Fibroblast of villous mesenchyme (primary cell): ENCODE measurements at regions not wholly inside any gene's neighbourhood (a gene's known extent, or its start where the extent isn't known, plus 50 kb on each side); places are given as distances from the start of the nearest gene placed in this dataset.

ENCODE experiments used
- DNase-seq: peaks from one replicate; pipeline ENCODE4 v3.0.0-alpha.2; 2010; ENCODE audit warnings: low read depth
- H3K4me3 ChIP-seq: 2 replicates; pipeline ENCODE4 v1.5.1; 2011; ENCODE audit warnings: low read depth, mild to moderate bottlenecking, low read length
- TF ChIP-seq, protein P1 (sequence below): IDR thresholded peaks from 2 replicates; pipeline ENCODE4 v1.5.1; 2012; ENCODE audit warnings: low read depth, mild to moderate bottlenecking, low read length; ENCODE audit not compliant: insufficient read depth

GRCh38 chr17:77734371-77735080, 224.0 kb upstream of the TNRC6C start:
- peak; percentile 37 for DNase-seq
- no peak overlapping the region for H3K4me3 ChIP-seq
- TF ChIP-seq, protein P1, sequence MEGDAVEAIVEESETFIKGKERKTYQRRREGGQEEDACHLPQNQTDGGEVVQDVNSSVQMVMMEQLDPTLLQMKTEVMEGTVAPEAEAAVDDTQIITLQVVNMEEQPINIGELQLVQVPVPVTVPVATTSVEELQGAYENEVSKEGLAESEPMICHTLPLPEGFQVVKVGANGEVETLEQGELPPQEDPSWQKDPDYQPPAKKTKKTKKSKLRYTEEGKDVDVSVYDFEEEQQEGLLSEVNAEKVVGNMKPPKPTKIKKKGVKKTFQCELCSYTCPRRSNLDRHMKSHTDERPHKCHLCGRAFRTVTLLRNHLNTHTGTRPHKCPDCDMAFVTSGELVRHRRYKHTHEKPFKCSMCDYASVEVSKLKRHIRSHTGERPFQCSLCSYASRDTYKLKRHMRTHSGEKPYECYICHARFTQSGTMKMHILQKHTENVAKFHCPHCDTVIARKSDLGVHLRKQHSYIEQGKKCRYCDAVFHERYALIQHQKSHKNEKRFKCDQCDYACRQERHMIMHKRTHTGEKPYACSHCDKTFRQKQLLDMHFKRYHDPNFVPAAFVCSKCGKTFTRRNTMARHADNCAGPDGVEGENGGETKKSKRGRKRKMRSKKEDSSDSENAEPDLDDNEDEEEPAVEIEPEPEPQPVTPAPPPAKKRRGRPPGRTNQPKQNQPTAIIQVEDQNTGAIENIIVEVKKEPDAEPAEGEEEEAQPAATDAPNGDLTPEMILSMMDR: no peak

DNA sequence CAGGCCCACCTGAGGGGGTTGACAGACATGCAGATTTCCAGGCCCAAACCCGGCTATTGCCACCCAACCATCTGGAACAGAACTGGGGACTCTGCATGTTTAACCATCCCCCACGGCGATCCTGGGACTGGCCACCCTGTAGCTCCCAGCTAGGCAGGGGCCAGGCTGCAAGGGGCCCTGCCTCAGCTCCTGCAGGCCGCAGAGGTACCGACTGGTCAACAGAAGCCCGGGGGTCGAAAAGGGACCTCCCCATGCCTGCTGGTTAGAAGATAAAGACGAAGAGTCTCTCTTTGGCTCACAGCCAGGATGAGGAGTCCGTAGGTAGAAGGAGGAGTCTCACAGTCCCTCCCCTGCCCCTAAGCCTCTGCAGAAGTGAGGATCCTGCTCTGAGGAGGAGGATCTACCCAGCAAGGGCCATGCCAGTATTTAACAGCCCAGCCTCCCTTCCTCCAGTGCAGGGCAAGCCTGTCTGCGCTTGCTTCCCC, 223.4 kb upstream of the TNRC6C start:
- no peak for DNase-seq
- H3K4me3 ChIP-seq: no peak overlapping the region
- TF ChIP-seq, protein P1: no peak

DNA sequence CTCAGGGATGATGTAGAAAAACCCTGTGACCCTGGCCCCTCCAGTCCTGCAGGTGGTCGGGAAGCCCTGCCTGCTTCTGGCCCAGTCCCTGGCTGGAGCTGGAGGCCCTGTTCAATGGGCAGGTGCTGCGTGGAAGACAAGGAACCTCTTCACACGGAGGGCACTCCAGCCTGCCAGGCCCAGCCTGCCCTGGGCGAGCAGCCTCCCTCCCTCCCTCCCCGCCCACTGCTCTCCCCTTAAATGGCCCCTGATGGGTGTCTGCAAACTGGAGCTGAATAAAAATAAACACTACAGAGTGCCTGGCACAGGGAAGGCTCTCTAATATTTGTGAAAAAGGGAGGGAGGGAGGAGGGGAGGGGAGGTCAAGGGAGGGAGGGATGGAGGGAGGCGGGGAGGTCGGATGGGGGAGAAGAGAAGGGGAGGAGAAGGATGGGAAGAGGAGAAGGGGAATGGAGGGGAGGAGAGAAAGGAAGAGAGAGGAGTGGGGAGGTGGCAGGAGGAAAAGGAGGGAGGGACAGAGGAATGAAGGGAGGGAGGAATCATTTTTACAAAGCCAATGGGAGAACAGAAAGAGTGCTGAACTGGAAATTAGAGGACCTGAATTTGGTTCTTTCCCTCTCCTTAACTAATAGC, 222.8 kb upstream of the TNRC6C start:
- no peak overlapping the region for H3K4me3 ChIP-seq
- TF ChIP-seq, protein P1: no peak
- no peak for DNase-seq

DNA sequence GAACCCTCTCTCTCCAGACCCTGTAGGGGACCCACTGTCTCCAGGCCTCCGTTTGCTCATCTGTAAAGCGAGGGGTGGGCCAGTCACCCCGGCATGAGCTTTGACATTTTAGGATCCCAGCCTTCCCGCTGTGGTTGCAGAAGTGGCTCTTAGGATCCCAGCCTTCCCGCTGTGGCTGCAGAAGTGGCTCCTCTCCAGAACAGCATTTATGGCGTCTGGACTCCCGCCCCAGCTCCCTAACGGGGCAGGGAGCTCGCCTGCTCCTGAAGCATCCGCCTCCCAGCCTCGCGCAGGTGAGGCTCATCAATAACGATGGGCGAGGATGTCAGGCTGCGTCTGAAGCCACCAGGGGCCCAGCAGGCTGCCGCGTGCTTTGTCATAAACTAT, 222.3 kb upstream of the TNRC6C start:
- no peak overlapping the region for H3K4me3 ChIP-seq
- TF ChIP-seq, protein P1: no peak
- no peak for DNase-seq

DNA sequence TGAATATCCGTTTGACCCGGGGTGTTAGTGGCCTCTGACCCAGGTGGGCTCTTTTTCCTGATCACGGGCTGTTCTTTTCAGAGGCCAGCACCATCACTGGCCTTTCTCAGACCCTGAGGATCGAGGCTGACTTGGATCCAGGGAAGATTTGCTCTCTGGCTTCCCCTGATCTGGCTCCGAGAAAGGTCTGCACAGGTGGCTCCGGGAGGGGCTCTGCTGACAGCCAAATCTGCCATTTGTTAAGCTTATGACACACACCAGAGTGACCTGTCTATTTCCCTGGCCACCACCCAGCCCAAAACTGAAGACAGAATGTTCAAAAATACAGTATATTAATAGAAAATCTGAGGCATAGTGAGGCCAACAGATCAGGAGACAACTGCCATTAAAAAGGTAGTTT, 221.8 kb upstream of the TNRC6C start:
- H3K4me3 ChIP-seq: no peak overlapping the region
- TF ChIP-seq, protein P1: no peak
- DNase-seq: no peak

DNA sequence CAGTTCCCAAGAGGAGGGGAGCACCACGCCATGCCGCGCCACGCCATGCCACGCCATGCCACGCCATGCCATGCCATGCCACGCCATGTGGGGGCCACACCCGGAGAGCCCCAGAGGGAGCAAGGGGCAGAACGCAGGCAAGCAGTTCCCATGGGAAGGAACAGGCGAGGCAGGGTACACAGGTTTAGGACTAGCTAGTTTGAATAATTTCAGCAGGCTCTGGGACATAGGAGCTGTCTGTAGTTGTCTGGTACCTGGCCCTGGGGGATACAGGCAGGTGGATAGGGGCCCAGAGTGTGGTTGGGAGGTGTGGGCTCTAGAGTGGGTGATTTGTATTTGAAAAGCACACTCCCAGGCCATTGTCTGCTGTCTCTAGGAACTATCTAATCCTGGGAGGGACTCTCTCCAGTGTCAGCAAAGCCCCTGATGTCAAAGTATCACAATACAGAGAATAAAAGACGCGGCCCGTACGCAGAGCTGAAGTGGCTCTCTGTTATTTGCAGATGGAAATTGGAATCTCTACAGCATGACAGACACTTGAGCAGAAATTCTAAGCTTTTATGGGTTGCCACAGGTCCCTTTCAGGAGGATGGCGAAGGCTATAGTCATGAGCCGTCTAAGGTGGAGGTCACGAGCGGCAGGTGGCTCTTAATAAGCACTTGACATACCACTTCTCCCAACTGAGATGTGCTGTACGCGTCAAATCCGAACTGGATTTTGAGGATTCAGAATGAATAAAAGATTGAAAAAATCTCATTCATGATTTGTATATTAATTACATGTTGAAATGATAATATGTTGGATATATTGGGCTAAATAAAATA, 220.8 kb upstream of the TNRC6C start:
- DNase-seq: no peak
- TF ChIP-seq, protein P1: no peak
- no peak overlapping the region for H3K4me3 ChIP-seq
